Activated naive CD8-positive, alpha-beta T cell (primary cell): ENCODE measurements at regions not wholly inside any gene's neighbourhood (a gene's known extent, or its start where the extent isn't known, plus 50 kb on each side); places are given as distances from the start of the nearest gene placed in this dataset.
"Not testable (repeated sequence)": the region's sequence is repeated elsewhere in the genome, so short reads cannot be mapped to it uniquely, and the experiment has no call there.

Source experiments
- H3K27ac Mint-ChIP-seq: one replicate; pipeline ENCODE4 v1.8.0; 2021; ENCODE audit warnings: mixed read lengths
- H3K27me3 Mint-ChIP-seq: one replicate; pipeline ENCODE4 v1.8.0; 2021; ENCODE audit warnings: mixed read lengths
- H3K36me3 Mint-ChIP-seq: one replicate; pipeline ENCODE4 v1.8.0; 2021; ENCODE audit warnings: mixed read lengths
- H3K4me1 Mint-ChIP-seq: one replicate; pipeline ENCODE4 v1.8.0; 2021; ENCODE audit warnings: low read depth, mixed read lengths
- H3K4me3 Mint-ChIP-seq: one replicate; pipeline ENCODE4 v1.8.0; 2021; ENCODE audit warnings: mild to moderate bottlenecking, mixed read lengths
- H3K9me3 Mint-ChIP-seq: one replicate; pipeline ENCODE4 v1.8.0; 2021; ENCODE audit warnings: low read depth, mixed read lengths

GRCh38 chr12:90562671-90563070, 392.3 kb downstream of the CCER1 start:
- Mint-ChIP-seq H3K36me3 (no peaks in the 10 kb centered on the region), H3K4me1 (no peaks in the 10 kb centered on the region), H3K9me3 (peaks cover 14% of the 10 kb centered on the region), H3K27me3 (peaks cover 2% of the 10 kb centered on the region), H3K27ac (no peak overlapping the region), H3K4me3 (no peak overlapping the region)

- H3K36me3 Mint-ChIP-seq: no peaks in the 10 kb centered on the region
- H3K4me1 Mint-ChIP-seq: no peaks in the 10 kb centered on the region
- H3K27me3 Mint-ChIP-seq: no peaks in the 10 kb centered on the region
- H3K4me3 Mint-ChIP-seq: no peak overlapping the region
- no peak overlapping the region for H3K27ac Mint-ChIP-seq
- no peaks in the 10 kb centered on the region for H3K9me3 Mint-ChIP-seq
Observed at GRCh38 chr12:90548595-90548994, 406.4 kb downstream of the CCER1 start.

GRCh38 chr12:90546511-90546910, 408.5 kb downstream of the CCER1 start:
- H3K4me3 Mint-ChIP-seq: no peak overlapping the region

GRCh38 chr12:90543841-90544240, 411.1 kb downstream of the CCER1 start:
- Mint-ChIP-seq H3K9me3 (no peaks in the 10 kb centered on the region), H3K36me3 (no peaks in the 10 kb centered on the region), H3K27me3 (no peaks in the 10 kb centered on the region), H3K4me3 (no peak overlapping the region), H3K27ac (no peak overlapping the region), H3K4me1 (no peaks in the 10 kb centered on the region)

More at GRCh38 chr12:90546511-90546910, 408.5 kb downstream of the CCER1 start:
- Mint-ChIP-seq H3K27ac (no peak overlapping the region), H3K27me3 (no peaks in the 10 kb centered on the region), H3K36me3 (no peaks in the 10 kb centered on the region), H3K4me1 (no peaks in the 10 kb centered on the region), H3K9me3 (no peaks in the 10 kb centered on the region)

- Mint-ChIP-seq H3K27ac (no peak overlapping the region), H3K36me3 (no peaks in the 10 kb centered on the region), H3K9me3 (no peaks in the 10 kb centered on the region), H3K4me1 (no peaks in the 10 kb centered on the region), H3K27me3 (no peaks in the 10 kb centered on the region), H3K4me3 (no peak overlapping the region)
Observed at GRCh38 chr12:90543374-90543773, 411.6 kb downstream of the CCER1 start.

GRCh38 chr12:90542852-90543251, 412.1 kb downstream of the CCER1 start:
- H3K27ac Mint-ChIP-seq, H3K36me3 Mint-ChIP-seq, H3K4me1 Mint-ChIP-seq, H3K9me3 Mint-ChIP-seq, H3K27me3 Mint-ChIP-seq, H3K4me3 Mint-ChIP-seq: not testable (repeated sequence)

- not testable (repeated sequence) for H3K27ac Mint-ChIP-seq, H3K36me3 Mint-ChIP-seq, H3K4me3 Mint-ChIP-seq, H3K9me3 Mint-ChIP-seq, H3K27me3 Mint-ChIP-seq, H3K4me1 Mint-ChIP-seq
Observed at GRCh38 chr12:90533828-90534227, 421.1 kb downstream of the CCER1 start.

- Mint-ChIP-seq H3K36me3 (no peaks in the 10 kb centered on the region), H3K4me3 (no peak overlapping the region), H3K9me3 (no peaks in the 10 kb centered on the region), H3K27ac (no peak overlapping the region), H3K27me3 (peaks cover 1% of the 10 kb centered on the region), H3K4me1 (peaks cover 6% of the 10 kb centered on the region)
Observed at GRCh38 chr12:90520002-90520734, 434.8 kb downstream of the CCER1 start.

GRCh38 chr12:90519285-90519684, 435.7 kb downstream of the CCER1 start:
- Mint-ChIP-seq H3K36me3 (no peaks in the 10 kb centered on the region), H3K27me3 (peaks cover 2% of the 10 kb centered on the region), H3K27ac (no peak overlapping the region), H3K4me3 (no peak overlapping the region), H3K4me1 (peaks cover 6% of the 10 kb centered on the region), H3K9me3 (no peaks in the 10 kb centered on the region)

GRCh38 chr12:90515199-90516175, 439.5 kb downstream of the CCER1 start:
- no peaks in the 10 kb centered on the region for H3K36me3 Mint-ChIP-seq
- no peak overlapping the region for H3K4me3 Mint-ChIP-seq
- no peak overlapping the region for H3K27ac Mint-ChIP-seq
- H3K27me3 Mint-ChIP-seq: peaks cover 2% of the 10 kb centered on the region
- H3K9me3 Mint-ChIP-seq: no peaks in the 10 kb centered on the region
- peaks cover 6% of the 10 kb centered on the region for H3K4me1 Mint-ChIP-seq

GRCh38 chr12:90514325-90514724, 440.7 kb downstream of the CCER1 start:
- no peaks in the 10 kb centered on the region for H3K36me3 Mint-ChIP-seq
- H3K9me3 Mint-ChIP-seq: no peaks in the 10 kb centered on the region
- H3K4me3 Mint-ChIP-seq: no peak overlapping the region
- peaks cover 2% of the 10 kb centered on the region for H3K27me3 Mint-ChIP-seq
- H3K4me1 Mint-ChIP-seq: peaks cover 6% of the 10 kb centered on the region
- no peak overlapping the region for H3K27ac Mint-ChIP-seq

GRCh38 chr12:90512518-90512917, 442.5 kb downstream of the CCER1 start:
- Mint-ChIP-seq H3K36me3 (no peaks in the 10 kb centered on the region), H3K27me3 (peaks cover 2% of the 10 kb centered on the region), H3K27ac (no peak overlapping the region), H3K9me3 (no peaks in the 10 kb centered on the region), H3K4me1 (peaks cover 6% of the 10 kb centered on the region), H3K4me3 (no peak overlapping the region)

GRCh38 chr12:90510948-90511347, 444.0 kb downstream of the CCER1 start:
- Mint-ChIP-seq H3K9me3 (no peaks in the 10 kb centered on the region), H3K36me3 (no peaks in the 10 kb centered on the region)

GRCh38 chr12:90504806-90505205, 450.2 kb downstream of the CCER1 start:
- no peaks in the 10 kb centered on the region for H3K36me3 Mint-ChIP-seq
- H3K9me3 Mint-ChIP-seq: no peaks in the 10 kb centered on the region
- H3K27me3 Mint-ChIP-seq: no peaks in the 10 kb centered on the region
- H3K27ac Mint-ChIP-seq: no peak overlapping the region
- H3K4me1 Mint-ChIP-seq: no peaks in the 10 kb centered on the region
- H3K4me3 Mint-ChIP-seq: no peak overlapping the region

More at GRCh38 chr12:90510948-90511347, 444.0 kb downstream of the CCER1 start:
- Mint-ChIP-seq H3K27me3 (peaks cover 2% of the 10 kb centered on the region), H3K4me1 (peaks cover 6% of the 10 kb centered on the region), H3K27ac (no peak overlapping the region), H3K4me3 (no peak overlapping the region)

- H3K4me1 Mint-ChIP-seq: no peaks in the 10 kb centered on the region
- H3K27me3 Mint-ChIP-seq: no peaks in the 10 kb centered on the region
- H3K9me3 Mint-ChIP-seq: no peaks in the 10 kb centered on the region
- no peak overlapping the region for H3K4me3 Mint-ChIP-seq
- H3K27ac Mint-ChIP-seq: no peak overlapping the region
- no peaks in the 10 kb centered on the region for H3K36me3 Mint-ChIP-seq
Observed at GRCh38 chr12:90502070-90502469, 452.9 kb downstream of the CCER1 start.
